ENCODE measurements at regions not wholly inside any gene's neighbourhood (a gene's known extent, or its start where the extent isn't known, plus 50 kb on each side); places are given as distances from the start of the nearest gene placed in this dataset.
"Not testable (repeated sequence)": the region's sequence is repeated elsewhere in the genome, so short reads cannot be mapped to it uniquely, and the experiment has no call there.

DNA sequence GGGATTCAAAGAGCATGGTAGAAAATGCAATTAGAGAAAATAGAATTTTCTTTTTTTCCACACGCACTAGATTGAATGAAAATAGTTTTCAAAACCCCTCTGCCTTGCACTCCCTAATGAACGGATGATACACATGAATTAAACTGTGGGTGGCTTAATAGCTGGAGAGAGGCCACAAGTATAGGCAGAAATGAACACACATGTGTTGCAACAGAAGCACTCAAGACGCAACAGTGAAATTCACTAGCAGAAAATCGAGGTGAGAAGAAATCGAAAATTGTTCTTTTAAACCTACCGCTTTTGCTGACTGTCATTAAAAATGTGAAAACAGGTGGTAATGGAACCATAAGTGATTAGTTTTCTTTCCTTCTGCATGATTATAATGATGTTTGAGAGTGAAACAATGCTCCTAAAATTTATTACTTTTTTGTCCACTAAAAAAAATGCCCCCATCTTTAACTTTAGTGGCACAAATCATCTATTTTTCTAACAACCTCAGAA lies 59.3 kb upstream of the GPCPD1 start:
- no peaks in the 10 kb centered on the region for H3K4me1 ChIP-seq

GRCh38 chr20:5668529-5668868 lies 57.7 kb upstream of the GPCPD1 start:
- Histone ChIP-seq H3K27me3 (no peaks in the 10 kb centered on the region; the same call in 1 of the 2 replicates), H3K36me3 (no peaks in the 10 kb centered on the region), H3K4me1 (no peaks in the 10 kb centered on the region), H3K27ac (no peak overlapping the region), H3K4me3 (no peak overlapping the region), H3K9me3 (replicated peaks) (no peaks in the 10 kb centered on the region)
- DNase-seq = no peak

More for the DNA sequence above, 59.3 kb upstream of the GPCPD1 start:
- DNase-seq = no peak
- no peaks in the 10 kb centered on the region for H3K9me3 ChIP-seq (replicated peaks)
- H3K4me3 ChIP-seq = no peak overlapping the region
- no peaks in the 10 kb centered on the region for H3K36me3 ChIP-seq
- no peak overlapping the region for H3K27ac ChIP-seq
- no peaks in the 10 kb centered on the region; the same call in 1 of the 2 replicates for H3K27me3 ChIP-seq

DNA sequence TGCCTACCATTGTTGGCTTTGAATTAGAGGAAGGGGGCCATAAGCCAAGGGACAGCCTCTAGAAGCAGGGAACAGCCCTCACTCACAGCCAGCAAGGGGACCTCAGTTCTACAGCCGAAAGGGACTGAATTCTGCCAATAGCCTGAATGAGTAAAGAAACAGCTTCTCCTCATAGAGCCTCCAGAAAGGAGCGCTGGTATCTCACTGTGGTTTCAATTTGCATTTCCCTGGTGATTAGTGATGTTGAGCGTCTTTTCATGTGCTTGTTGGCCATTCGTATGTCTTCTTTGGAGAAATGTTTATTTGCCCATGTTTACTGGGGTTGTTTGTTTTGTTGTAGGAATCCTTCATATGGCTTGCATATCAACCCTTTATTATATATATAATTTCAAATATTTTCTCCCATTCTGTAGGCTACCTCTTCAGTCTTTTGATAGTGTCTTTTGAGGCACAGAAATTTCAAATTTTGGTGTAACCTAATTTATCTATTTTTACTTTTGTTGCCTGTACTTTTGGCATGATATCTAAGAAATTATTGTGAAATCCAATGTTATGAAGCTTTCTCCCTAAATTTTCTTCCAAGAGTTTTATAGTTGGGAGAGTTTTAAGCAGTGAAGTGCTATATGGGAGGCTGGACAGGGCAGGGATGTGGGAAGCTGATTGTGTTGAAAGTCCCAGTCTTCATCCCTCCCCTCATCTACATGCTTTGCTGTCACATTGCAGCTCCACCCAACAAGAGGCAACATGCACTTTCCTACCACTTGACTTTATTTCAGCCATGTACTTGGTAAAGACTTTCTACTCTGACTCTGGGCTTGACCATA lies 57.1 kb upstream of the GPCPD1 start:
- Histone ChIP-seq H3K4me3 (no peak overlapping the region), H3K9me3 (replicated peaks) (no peaks in the 10 kb centered on the region), H3K4me1 (no peaks in the 10 kb centered on the region), H3K36me3 (no peaks in the 10 kb centered on the region), H3K27me3 (no peaks in the 10 kb centered on the region; the same call in 1 of the 2 replicates), H3K27ac (no peak overlapping the region)
- no peak for DNase-seq

GRCh38 chr20:5665417-5665816 lies 54.6 kb upstream of the GPCPD1 start:
- H3K27me3 ChIP-seq = no peaks in the 10 kb centered on the region; the same call in 1 of the 2 replicates
- no peaks in the 10 kb centered on the region for H3K9me3 ChIP-seq (replicated peaks)
- DNase-seq = no peak
- H3K4me3 ChIP-seq = no peak overlapping the region
- H3K27ac ChIP-seq = no peak overlapping the region
- H3K36me3 ChIP-seq = no peaks in the 10 kb centered on the region
- H3K4me1 ChIP-seq = no peaks in the 10 kb centered on the region

DNA sequence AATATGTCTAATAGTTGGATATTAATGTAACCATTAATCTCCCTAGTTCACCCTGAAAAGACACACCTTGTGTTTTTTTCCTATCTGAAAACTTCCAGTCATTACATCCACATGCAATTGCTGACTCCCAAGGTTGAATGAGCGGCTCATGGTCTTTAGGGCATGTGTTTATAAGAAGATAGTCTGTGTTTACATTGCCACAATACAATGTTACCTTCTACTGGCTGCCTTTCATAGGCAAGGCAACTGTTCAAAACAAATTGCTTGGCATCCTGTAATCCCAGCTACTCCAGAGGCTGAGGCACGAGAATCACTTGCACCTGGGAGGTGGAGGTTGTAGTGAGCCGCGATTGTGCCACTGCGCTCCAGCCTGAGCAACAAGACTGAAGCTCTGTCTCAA lies 52.6 kb upstream of the GPCPD1 start:
- Histone ChIP-seq H3K4me1 (no peaks in the 10 kb centered on the region), H3K27me3 (no peaks in the 10 kb centered on the region; the same call in 1 of the 2 replicates), H3K9me3 (replicated peaks) (no peaks in the 10 kb centered on the region), H3K36me3 (no peaks in the 10 kb centered on the region), H3K4me3 (no peak overlapping the region), H3K27ac (no peak overlapping the region)
- DNase-seq = no peak

DNA sequence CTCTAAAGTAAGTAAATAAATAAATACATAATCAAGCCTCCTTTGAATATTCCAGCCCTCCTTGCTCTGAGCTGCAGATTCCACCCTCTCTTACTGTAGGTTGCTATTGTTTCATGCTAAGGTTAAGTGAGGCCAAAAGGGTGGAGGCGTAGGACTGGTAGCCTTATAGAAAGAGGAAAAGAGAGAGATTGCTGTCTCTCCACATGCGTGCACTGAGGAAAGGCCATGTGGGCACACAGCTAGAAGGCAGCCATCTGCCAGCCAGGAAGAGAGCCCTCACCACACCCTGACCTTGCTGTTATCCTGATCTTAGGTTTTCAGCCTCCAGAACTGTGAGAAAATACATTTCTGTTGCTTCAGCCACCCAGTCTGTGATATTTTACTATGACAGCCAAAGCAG lies 52.0 kb upstream of the GPCPD1 start:
- H3K4me1 ChIP-seq = no peaks in the 10 kb centered on the region
- no peaks in the 10 kb centered on the region for H3K9me3 ChIP-seq (replicated peaks)
- no peak for DNase-seq

DNA sequence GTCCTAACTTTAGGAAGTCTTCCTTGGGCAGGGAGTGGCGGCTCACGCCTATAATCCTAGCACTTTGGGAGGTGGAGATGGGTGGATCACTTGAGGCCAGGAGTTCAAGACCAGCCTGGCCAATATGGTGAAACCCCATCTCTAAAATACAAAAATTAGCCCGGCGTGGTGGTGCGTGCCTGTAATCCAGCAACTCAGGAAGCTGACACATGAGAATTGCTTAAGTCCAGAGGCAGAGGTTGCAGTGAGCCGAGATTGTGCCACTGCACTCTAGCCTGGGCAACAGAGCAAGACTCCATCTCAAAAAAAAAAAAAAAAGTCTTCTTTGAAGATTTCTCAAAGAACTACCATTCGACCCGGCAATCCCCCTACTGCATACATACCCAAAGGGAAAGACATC lies 50.0 kb upstream of the GPCPD1 start:
- H3K4me1 ChIP-seq; DNase-seq; H3K27ac ChIP-seq; H3K36me3 ChIP-seq; H3K4me3 ChIP-seq; H3K27me3 ChIP-seq; H3K9me3 ChIP-seq (replicated peaks): not testable (repeated sequence)

More for the DNA sequence above, 52.0 kb upstream of the GPCPD1 start:
- Histone ChIP-seq H3K27ac (no peak overlapping the region), H3K4me3 (no peak overlapping the region), H3K36me3 (no peaks in the 10 kb centered on the region), H3K27me3 (no peaks in the 10 kb centered on the region; the same call in 1 of the 2 replicates)
